DND-41 (cell line): ENCODE measurements at regions not wholly inside any gene's neighbourhood (a gene's known extent, or its start where the extent isn't known, plus 50 kb on each side); places are given as distances from the start of the nearest gene placed in this dataset.

Source experiments
- ATAC-seq: fragments of 200-7000 bp; cut with Tn5 transposase; 3 replicates; pipeline ENCODE4 v1.9.1; 2021; ENCODE audit warnings: low read depth; ENCODE audit not compliant: insufficient read depth
- DNase-seq: peaks from one replicate; pipeline ENCODE4 v3.0.0-alpha.2; 2020
- H2AFZ ChIP-seq: 2 replicates; pipeline ENCODE4 v1.6.0; 2012; ENCODE audit warnings: low read depth, low read length
- H3K27ac ChIP-seq: 2 replicates; pipeline ENCODE4 v1.5.1; 2012; ENCODE audit warnings: low read length, inconsistent platforms
- H3K27me3 ChIP-seq: fragments of 200-600 bp; sonication (generic); 2 replicates; pipeline ENCODE4 v1.6.0; 2012; ENCODE audit warnings: low read length, mild to moderate bottlenecking, inconsistent platforms; ENCODE audit not compliant: insufficient read depth, poor library complexity
- H3K36me3 ChIP-seq: 2 replicates; pipeline ENCODE4 v1.5.1; 2012; ENCODE audit warnings: low read length, inconsistent platforms; ENCODE audit not compliant: insufficient read depth
- H3K4me1 ChIP-seq: 2 replicates; pipeline ENCODE4 v1.5.1; 2012; ENCODE audit warnings: mild to moderate bottlenecking, low read length; ENCODE audit not compliant: insufficient read depth
- H3K4me2 ChIP-seq: 2 replicates; pipeline ENCODE4 v1.6.0; 2012; ENCODE audit warnings: mild to moderate bottlenecking, moderate library complexity, low read length, inconsistent platforms; ENCODE audit not compliant: insufficient read depth
- H3K4me3 ChIP-seq, 2 experiments: fragments of 200-600 bp in 1 of 2; shearing (Covaris generic) in 1 of 2; 2 replicates each; pipeline ENCODE4 v1.5.1; 2012 to 2016; ENCODE audit warnings: inconsistent platforms in 2 of 2, low read length in 2 of 2, mild to moderate bottlenecking in 2 of 2, low read depth in 1 of 2, moderate library complexity in 1 of 2
- H3K79me2 ChIP-seq: 2 replicates; pipeline ENCODE4 v1.6.0; 2012; ENCODE audit warnings: low read length, inconsistent platforms; ENCODE audit not compliant: insufficient read depth
- H3K9ac ChIP-seq: 2 replicates; pipeline ENCODE4 v1.6.0; 2012; ENCODE audit warnings: low read depth, mild to moderate bottlenecking, inconsistent platforms, low read length, moderate library complexity
- H3K9me3 ChIP-seq: 2 replicates; pipeline ENCODE4 v1.5.1; 2012; ENCODE audit warnings: low read length, moderate library complexity, mild to moderate bottlenecking, inconsistent platforms; ENCODE audit not compliant: insufficient read depth, severe bottlenecking
- H4K20me1 ChIP-seq: 2 replicates; pipeline ENCODE4 v1.6.0; 2012; ENCODE audit warnings: low read length; ENCODE audit not compliant: insufficient read depth
- CTCF ChIP-seq: IDR thresholded peaks from 2 replicates; pipeline ENCODE4 v1.5.1; 2012; ENCODE audit warnings: borderline replicate concordance, low read length, moderate library complexity, mild to moderate bottlenecking; ENCODE audit not compliant: poor library complexity, severe bottlenecking; ENCODE audit errors: extremely low read depth
- EZH2 ChIP-seq: IDR thresholded peaks from 3 replicates; pipeline ENCODE4 v1.6.1; 2012; ENCODE audit warnings: borderline replicate concordance, low read depth, mild to moderate bottlenecking, moderate library complexity, low read length, inconsistent platforms; ENCODE audit not compliant: severe bottlenecking

DNA sequence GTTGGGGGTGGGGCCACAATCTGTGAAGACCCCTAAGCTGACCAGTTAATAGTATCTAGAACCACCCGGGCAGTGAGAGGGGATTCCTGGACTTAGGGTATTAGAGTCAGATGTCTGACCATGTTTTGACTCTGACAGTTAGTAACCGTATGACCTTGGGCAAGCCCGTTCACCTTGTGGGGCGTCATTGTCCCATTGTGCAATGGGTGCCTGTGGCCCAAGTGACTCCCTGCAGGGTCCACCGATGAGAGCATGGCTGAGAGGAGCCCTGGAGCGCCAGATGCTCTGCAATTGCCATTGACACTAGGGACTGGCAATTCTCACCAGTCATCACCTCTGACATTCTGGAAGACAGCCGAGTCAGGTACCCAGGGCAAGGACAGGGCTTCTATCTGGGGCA lies 225.9 kb upstream of the CSF3R start:
- no peak for ATAC-seq
- no peak overlapping the region for H3K27ac ChIP-seq
- no peak overlapping the region for H3K4me2 ChIP-seq
- no peaks in the 10 kb centered on the region for H3K36me3 ChIP-seq
- H2AFZ ChIP-seq: no peak overlapping the region
- H3K79me2 ChIP-seq: no peaks in the 10 kb centered on the region
- TF ChIP-seq EZH2: no peak
- no peak for TF ChIP-seq CTCF
- DNase-seq: no peak
- peaks cover 2% of the 10 kb centered on the region; the same call in 1 of the 2 replicates for H3K4me1 ChIP-seq
- H3K27me3 ChIP-seq: peaks cover 25% of the 10 kb centered on the region
- H3K9me3 ChIP-seq: no peaks in the 10 kb centered on the region
- no peak overlapping the region for H3K4me3 ChIP-seq
- H3K9ac ChIP-seq: no peak overlapping the region
- H4K20me1 ChIP-seq: peaks cover 6% of the 10 kb centered on the region; the same call in 1 of the 2 replicates

DNA sequence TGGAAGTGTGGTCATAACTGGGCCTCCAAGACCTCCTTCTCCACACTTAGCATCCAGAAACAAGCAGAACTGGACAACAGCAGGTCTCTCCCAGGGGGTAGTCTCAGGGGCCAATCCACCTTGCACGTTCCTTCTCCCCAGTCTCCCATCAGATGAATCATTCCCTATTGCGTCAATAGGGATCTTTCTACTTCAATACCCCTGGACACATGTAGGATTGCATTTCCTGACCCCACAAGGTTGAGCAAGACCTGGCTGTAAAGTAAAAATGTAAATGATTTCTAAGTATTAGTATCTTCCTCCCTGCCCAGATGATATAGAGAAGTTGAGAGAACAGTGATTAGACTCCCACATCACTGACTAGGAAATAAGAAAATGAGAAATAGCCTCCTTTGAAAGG lies 224.5 kb upstream of the CSF3R start:
- no peaks in the 10 kb centered on the region for H3K79me2 ChIP-seq
- peaks cover 21% of the 10 kb centered on the region for H3K27me3 ChIP-seq
- ATAC-seq: no peak
- DNase-seq: no peak
- H3K4me3 ChIP-seq: no peak overlapping the region
- H3K36me3 ChIP-seq: no peaks in the 10 kb centered on the region
- no peak overlapping the region for H3K9ac ChIP-seq
- H2AFZ ChIP-seq: no peak overlapping the region
- H4K20me1 ChIP-seq: peaks cover 6% of the 10 kb centered on the region; the same call in 1 of the 2 replicates
- no peak overlapping the region for H3K27ac ChIP-seq
- peaks cover 2% of the 10 kb centered on the region; the same call in 1 of the 2 replicates for H3K4me1 ChIP-seq
- no peaks in the 10 kb centered on the region for H3K9me3 ChIP-seq
- no peak for TF ChIP-seq CTCF
- no peak for TF ChIP-seq EZH2
- H3K4me2 ChIP-seq: no peak overlapping the region

GRCh38 chr1:36706416-36706815 lies 223.7 kb upstream of the CSF3R start:
- no peak overlapping the region for H2AFZ ChIP-seq
- H3K4me1 ChIP-seq: peaks cover 2% of the 10 kb centered on the region; the same call in 1 of the 2 replicates
- DNase-seq (no peak), ATAC-seq (no peak)
- TF ChIP-seq EZH2 (no peak), CTCF (no peak)
- no peak overlapping the region for H3K9ac ChIP-seq
- no peaks in the 10 kb centered on the region for H3K9me3 ChIP-seq
- H3K4me3 ChIP-seq: no peak overlapping the region
- peaks cover 6% of the 10 kb centered on the region; the same call in 1 of the 2 replicates for H4K20me1 ChIP-seq
- peaks cover 20% of the 10 kb centered on the region for H3K27me3 ChIP-seq
- H3K36me3 ChIP-seq: no peaks in the 10 kb centered on the region
- no peak overlapping the region for H3K27ac ChIP-seq
- no peaks in the 10 kb centered on the region for H3K79me2 ChIP-seq
- H3K4me2 ChIP-seq: no peak overlapping the region

- Histone ChIP-seq H3K4me1 (peaks cover 2% of the 10 kb centered on the region; the same call in 1 of the 2 replicates), H3K9ac (no peak overlapping the region)
These were observed 222.9 kb upstream of the CSF3R start for GRCh38 chr1:36705629-36706028.

More at GRCh38 chr1:36705629-36706028, 222.9 kb upstream of the CSF3R start:
- ATAC-seq (no peak), DNase-seq (no peak)
- no peaks in the 10 kb centered on the region for H3K9me3 ChIP-seq
- H3K4me2 ChIP-seq: no peak overlapping the region
- H3K27ac ChIP-seq: no peak overlapping the region
- H4K20me1 ChIP-seq: peaks cover 6% of the 10 kb centered on the region; the same call in 1 of the 2 replicates
- no peak overlapping the region for H2AFZ ChIP-seq
- TF ChIP-seq EZH2: no peak
- no peak for TF ChIP-seq CTCF
- H3K36me3 ChIP-seq: no peaks in the 10 kb centered on the region
- peaks cover 27% of the 10 kb centered on the region for H3K27me3 ChIP-seq
- no peak overlapping the region for H3K4me3 ChIP-seq
- H3K79me2 ChIP-seq: no peaks in the 10 kb centered on the region
